Nephron (organoid): ENCODE measurements at regions not wholly inside any gene's neighbourhood (a gene's known extent, or its start where the extent isn't known, plus 50 kb on each side); places are given as distances from the start of the nearest gene placed in this dataset.
A peak's percentile ranks its signal among the peaks of the same experiment; 100 is the strongest.

ENCODE experiments used
- H3K27ac Mint-ChIP-seq, 3 experiments: 2 replicates each; pipeline ENCODE4 v1.8.0; 2020; ENCODE audit warnings: mixed read lengths in 3 of 3, mild to moderate bottlenecking in 2 of 3, moderate library complexity in 1 of 3
- H3K27me3 Mint-ChIP-seq: 2 replicates; pipeline ENCODE4 v1.8.0; 2021; ENCODE audit warnings: low read depth, mild to moderate bottlenecking, moderate library complexity, mixed read lengths
- H3K36me3 Mint-ChIP-seq: 2 replicates; pipeline ENCODE4 v1.8.0; 2020; ENCODE audit warnings: low read depth, mixed read lengths
- H3K4me1 Mint-ChIP-seq: 2 replicates; pipeline ENCODE4 v1.8.0; 2020; ENCODE audit warnings: mixed read lengths
- H3K4me3 Mint-ChIP-seq, 3 experiments: 2 replicates each; pipeline ENCODE4 v1.8.0; 2020; ENCODE audit warnings: mild to moderate bottlenecking in 3 of 3, mixed read lengths in 3 of 3, moderate library complexity in 2 of 3
- H3K9me3 Mint-ChIP-seq: 2 replicates; pipeline ENCODE4 v1.8.0; 2020; ENCODE audit warnings: mixed read lengths
- CTCF ChIP-seq, 3 experiments: fragments of 200-600 bp; sonication (generic); IDR thresholded peaks; one replicate each; pipeline ENCODE4 v1.5.0; 2021; ENCODE audit warnings: antibody characterized with exemption in 3 of 3; ENCODE audit not compliant: unreplicated experiment in 3 of 3

GRCh38 chr3:72678380-72678779 lies 169.9 kb downstream of the SHQ1 start:
- peak overlapping the region in 1 of 3 experiments; percentile 6 for H3K27ac Mint-ChIP-seq
- no peak for TF ChIP-seq CTCF (IDR thresholded peaks at IDR 0.05; ENCODE audit: unreplicated experiment in 3 of 3)
- peaks cover 7% of the 10 kb centered on the region for H3K9me3 Mint-ChIP-seq
- H3K4me1 Mint-ChIP-seq = peaks cover 28% of the 10 kb centered on the region
- no peak overlapping the region for H3K4me3 Mint-ChIP-seq
- H3K27me3 Mint-ChIP-seq = peaks cover 22% of the 10 kb centered on the region
- H3K36me3 Mint-ChIP-seq = no peaks in the 10 kb centered on the region

- no peak for TF ChIP-seq CTCF (IDR thresholded peaks at IDR 0.05; ENCODE audit: unreplicated experiment in 3 of 3)
- Mint-ChIP-seq H3K4me1 (peaks cover 18% of the 10 kb centered on the region), H3K36me3 (no peaks in the 10 kb centered on the region), H3K9me3 (peaks cover 5% of the 10 kb centered on the region), H3K27me3 (peaks cover 42% of the 10 kb centered on the region), H3K27ac (no peak overlapping the region), H3K4me3 (no peak overlapping the region)
Measured at GRCh38 chr3:72675243-72675642, 173.0 kb downstream of the SHQ1 start.

- Mint-ChIP-seq H3K36me3 (no peaks in the 10 kb centered on the region), H3K4me1 (peaks cover 3% of the 10 kb centered on the region), H3K4me3 (no peak overlapping the region), H3K27ac (no peak overlapping the region), H3K9me3 (peaks cover 5% of the 10 kb centered on the region), H3K27me3 (peaks cover 32% of the 10 kb centered on the region)
- no peak for TF ChIP-seq CTCF (IDR thresholded peaks at IDR 0.05; ENCODE audit: unreplicated experiment in 3 of 3)
Measured at GRCh38 chr3:72673011-72673771, 175.1 kb downstream of the SHQ1 start.

GRCh38 chr3:72669224-72669623 lies 179.0 kb downstream of the SHQ1 start:
- TF ChIP-seq CTCF (IDR thresholded peaks at IDR 0.05; ENCODE audit: unreplicated experiment in 3 of 3) = no peak
- no peak overlapping the region for H3K4me3 Mint-ChIP-seq
- peaks cover 6% of the 10 kb centered on the region for H3K4me1 Mint-ChIP-seq
- H3K9me3 Mint-ChIP-seq = peaks cover 3% of the 10 kb centered on the region
- no peaks in the 10 kb centered on the region for H3K36me3 Mint-ChIP-seq
- H3K27me3 Mint-ChIP-seq = peaks cover 40% of the 10 kb centered on the region
- H3K27ac Mint-ChIP-seq = no peak overlapping the region

- peaks cover 30% of the 10 kb centered on the region for H3K4me1 Mint-ChIP-seq
- H3K4me3 Mint-ChIP-seq = no peak overlapping the region
- peaks cover 24% of the 10 kb centered on the region for H3K27me3 Mint-ChIP-seq
- no peaks in the 10 kb centered on the region for H3K36me3 Mint-ChIP-seq
- peaks cover 3% of the 10 kb centered on the region for H3K9me3 Mint-ChIP-seq
- TF ChIP-seq CTCF (IDR thresholded peaks at IDR 0.05; ENCODE audit: unreplicated experiment in 3 of 3) = no peak
- no peak overlapping the region for H3K27ac Mint-ChIP-seq
Measured at GRCh38 chr3:72666447-72666755, 181.8 kb downstream of the SHQ1 start.
